ENCODE measurements at regions not wholly inside any gene's neighbourhood (a gene's known extent, or its start where the extent isn't known, plus 50 kb on each side); places are given as distances from the start of the nearest gene placed in this dataset.
"Not testable (repeated sequence)": the region's sequence is repeated elsewhere in the genome, so short reads cannot be mapped to it uniquely, and the experiment has no call there.

DNA sequence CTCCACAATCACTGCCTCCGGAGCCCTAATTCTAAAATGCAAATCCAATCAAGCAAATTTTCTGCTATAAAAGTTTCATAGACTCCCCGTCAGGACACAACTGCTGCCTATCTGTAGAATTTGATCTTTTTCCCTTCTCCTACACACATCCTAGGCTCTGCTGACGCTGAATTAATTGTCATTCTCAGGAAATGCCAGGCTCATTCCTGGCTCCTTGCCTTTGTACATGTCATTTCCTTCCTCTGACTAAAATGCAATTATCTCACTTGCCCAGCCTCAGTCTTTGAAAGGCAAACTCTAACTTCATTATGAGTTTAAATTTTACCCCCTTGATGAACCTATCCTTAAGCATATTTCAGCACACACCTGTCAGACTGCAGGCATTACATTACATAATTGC lies 844.9 kb upstream of the CRIM1 start:
- DNase-seq: no peak

DNA sequence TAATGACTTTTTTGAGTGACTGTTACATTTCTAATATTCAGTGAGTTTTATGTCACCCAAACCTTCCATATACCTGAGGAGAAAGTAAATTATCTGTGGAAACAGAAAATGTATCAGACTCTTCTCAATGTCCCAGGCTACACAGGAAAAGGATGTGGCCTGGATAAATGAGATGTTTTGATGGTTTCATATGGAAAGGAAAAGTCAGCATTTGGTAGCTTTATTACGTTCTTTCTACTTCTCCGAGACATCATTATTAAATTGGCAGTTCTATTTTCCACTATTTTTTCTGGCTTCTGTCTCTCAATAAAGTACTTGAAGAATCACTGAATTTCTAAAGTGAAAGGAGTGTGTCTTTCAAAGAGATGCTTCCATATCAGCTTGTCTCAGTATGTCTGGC lies 847.0 kb upstream of the CRIM1 start:
- no peak for DNase-seq

DNA sequence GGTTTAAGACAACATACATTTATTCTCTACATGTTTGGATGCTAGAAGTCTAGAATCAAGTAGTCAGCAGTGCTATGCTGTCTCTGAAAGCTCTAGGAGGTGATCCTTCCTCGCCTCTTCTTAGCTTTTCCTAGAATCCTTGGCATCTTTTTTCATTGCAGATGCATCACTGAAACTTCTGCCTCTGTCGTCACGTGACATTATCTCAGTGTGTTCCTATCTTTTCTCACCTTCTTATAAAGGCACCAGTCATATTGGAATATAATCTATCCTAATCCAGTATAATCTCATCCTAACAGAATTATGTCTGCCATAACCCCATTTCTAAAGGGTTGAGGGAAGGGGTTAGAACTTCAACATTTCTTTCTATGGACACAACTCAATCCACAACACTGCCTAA lies 851.2 kb upstream of the CRIM1 start:
- DNase-seq: no peak

DNA sequence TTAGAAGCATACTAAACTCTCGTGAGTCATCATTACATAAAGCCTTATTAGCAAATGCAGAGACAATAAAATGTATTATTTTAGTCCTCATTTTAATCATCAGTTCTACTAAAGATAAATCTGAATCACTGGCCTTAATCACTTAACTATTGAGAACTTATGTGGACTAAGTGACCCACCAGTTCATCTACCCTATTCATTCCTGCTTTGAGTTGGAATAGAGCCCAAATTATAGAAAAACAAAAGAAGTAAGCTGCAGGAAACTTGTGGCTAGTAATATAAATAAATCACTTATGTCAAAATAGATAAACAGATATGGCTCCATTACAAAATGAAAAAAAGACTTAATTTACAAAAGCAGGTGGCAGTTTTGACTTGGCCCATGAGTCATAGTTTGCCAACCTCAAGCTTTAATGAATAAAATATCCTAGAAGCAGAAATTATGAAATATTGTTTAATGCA lies 851.8 kb upstream of the CRIM1 start:
- no peak for DNase-seq

DNA sequence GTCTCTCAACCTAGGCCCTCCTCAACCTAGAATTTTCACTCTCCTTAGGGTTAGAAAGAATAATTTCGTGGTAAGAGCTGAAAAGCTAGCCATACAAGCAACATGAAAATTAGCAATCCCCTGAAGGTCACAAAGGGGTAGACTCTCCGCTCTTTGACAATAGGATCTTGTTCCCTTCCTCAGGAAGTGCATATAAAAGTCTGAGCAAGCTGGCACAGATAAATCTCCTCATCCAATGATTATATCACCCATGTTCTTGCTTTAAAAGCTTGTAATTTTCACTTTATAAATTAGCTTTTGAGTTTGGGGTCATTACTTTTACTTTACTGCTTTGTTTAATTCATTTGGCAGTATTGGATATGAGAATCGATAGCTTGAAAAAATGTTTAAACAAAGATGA lies 852.3 kb upstream of the CRIM1 start:
- DNase-seq: no peak

DNA sequence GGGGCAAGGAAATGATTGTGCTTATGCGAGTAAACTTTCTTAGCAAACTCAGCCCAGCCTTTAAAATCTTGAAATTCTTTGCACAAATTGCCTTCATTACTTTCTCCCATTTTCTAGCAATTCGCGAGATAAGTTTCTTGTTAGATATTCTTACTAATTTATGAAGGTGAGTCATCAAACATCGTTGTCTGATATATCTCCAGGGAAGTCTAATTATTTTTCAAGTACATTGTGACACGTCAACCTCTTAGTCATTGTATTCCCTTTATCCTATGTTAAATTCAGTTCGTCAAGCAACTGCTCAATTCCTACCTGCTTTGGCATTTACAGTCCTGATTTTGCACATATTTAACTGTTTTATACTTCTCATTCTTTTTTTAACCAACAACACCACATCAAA lies 854.5 kb upstream of the CRIM1 start:
- DNase-seq: no peak

DNA sequence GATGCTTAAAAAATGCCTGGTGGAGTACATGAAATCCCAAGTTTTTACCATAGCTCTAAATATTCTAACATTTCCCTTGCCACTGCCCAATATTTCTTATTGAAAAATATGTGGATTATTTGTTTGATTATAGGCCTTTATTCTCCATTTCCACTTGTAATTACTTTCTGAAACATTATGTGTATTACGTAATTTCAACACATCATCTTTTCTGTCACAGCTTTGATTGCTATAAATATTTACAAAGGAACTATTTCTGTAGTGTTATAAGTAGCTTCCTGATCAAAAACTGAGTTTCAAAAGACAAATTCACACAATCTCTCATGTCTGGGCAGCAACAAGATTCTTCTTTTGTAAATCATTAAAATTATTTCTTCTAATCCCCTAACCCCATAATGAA lies 859.6 kb upstream of the CRIM1 start:
- no peak for DNase-seq

DNA sequence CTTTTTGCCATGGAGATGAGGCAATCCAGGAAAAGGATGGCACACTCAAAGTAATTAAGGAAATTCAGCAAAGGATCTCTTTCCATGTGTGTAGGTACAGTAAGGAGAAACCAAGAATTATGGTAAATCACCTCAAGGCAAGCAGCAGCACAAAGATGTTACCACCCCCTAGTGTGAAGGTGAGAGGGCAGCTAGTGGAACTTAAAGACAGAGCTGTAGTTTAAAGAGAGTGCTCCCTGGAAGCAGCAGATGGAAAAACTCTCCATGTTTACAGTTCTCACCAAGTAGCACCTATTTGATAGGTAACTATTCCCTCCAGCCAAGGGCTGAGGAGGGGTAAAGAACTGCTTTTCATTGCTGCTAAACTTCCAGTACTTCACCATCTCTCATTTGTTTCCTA lies 860.4 kb upstream of the CRIM1 start:
- DNase-seq: no peak

DNA sequence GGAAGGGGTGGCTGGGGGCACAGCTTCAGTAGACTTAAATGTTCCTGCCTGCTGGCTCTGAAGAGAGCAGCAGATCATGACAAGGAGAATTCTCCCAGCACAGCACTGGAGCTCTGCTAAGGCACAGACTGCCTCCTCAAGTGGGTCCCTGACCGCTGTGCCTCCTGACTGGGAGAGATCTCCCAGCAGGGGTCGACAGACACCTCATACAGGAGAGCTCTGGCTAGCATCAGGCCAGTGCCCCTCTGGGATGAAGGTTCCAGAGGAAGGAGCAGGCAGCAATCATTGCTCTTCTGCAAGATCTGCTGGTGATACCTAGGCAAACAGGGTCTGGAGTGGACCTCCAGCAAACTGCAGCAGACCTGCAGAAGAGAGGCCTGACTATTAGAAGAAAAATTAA lies 877.5 kb upstream of the CRIM1 start:
- not testable (repeated sequence) for DNase-seq

DNA sequence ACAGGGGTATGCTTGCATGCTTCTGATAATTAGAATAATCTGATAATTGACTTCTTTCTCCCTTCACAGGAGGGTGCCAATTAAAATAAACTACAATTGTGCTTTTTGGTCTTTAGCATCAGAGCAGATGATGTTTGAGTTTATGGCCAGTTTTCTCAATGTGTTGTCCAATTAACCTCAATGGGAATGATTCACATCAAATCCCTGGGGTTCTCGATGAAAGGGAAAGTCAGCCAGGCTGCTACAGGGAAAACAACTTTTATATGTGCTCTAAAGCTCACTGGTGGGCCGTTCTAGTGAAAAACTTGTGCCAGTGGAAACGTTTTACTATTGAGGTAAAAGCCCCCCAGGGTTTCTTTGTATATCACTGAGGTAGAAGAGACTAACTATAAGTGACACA lies 887.3 kb upstream of the CRIM1 start:
- no peak for DNase-seq

DNA sequence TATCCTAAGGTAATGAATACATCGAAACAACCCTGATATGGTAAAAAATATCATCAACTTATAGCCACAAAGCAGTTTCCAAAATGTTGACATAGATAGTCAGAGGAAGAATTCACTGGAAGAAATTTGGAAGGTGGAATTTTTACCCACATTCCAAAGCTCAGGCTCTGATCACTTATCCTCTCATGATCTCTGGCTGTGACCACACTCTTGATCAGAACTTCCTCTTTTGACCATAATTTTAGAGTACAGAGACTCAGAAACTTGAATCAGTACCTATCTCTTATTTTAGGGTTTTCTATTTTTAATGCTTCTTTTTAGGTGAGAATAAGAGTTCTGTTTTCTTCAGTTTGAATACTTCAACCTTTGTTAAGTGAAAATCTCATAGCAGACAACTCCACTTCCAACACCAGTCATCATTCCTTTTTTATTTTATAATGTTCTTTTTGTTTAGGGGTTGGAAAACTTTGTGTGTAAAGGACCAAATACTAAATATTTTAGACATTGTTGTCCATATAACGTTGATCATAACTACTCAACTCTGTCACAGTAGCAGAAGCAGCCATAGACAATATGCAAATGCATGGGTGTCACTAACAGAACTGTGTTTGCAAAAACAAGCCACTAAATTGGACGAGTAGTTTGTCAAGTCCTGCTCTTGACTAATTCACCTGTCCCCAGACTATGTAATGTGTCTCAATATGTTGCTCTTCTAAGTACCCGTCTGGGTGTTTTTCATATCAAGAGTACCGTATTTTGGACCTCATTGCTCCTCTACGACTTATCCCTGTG lies 891.6 kb upstream of the CRIM1 start:
- DNase-seq: no peak

DNA sequence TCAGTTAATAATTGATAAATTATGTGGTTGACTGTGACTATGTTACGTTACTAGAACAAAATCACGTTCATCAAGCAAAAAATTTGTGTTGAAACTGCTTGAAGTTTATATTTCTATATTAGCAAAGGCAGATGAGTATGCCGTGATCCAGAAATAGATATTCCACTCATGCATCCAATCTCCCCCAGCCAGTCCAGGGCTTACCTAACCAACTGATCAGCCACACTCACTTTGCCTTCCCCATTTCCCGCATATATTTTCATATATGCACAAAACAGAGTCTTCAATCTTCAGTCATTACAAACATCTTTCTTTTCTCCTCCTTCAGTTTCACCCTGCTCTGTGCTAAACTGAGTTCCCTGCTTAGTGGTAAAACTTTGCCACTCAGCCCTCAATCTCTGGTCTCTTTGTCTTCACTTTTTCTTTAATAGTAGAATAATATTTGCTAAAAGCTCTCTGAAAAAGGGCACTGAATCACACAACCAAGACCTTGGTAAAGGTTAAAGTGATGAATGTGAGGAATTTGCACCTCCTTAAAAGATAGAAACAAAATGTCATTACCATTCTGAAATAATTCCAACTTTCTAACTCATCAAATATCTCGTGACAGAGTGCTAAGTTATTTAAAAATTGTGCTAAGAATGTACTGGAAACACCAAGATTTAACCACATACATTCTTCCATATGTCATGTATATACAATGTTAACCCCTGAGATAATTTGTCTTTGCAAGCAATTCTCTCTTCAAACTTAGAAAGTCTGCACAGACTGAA lies 893.2 kb upstream of the CRIM1 start:
- DNase-seq: no peak

DNA sequence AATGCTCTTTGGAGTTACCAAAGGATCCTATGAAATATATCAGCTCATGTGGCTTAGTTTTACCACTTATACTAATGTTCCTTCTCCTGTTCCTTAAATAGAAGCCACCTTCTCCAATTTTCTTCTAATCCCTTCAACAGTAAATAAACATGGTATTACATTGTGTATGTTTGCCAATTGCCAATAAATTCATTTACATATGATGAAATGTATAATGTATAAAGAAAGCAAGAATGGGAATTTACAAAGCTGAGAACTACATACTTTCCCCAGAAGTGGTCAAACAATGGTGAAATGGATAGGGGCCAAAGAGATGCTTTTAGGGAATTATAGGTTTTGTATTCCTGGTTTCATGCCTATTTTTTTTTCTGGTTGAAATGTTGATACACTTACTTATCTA lies 894.2 kb upstream of the CRIM1 start:
- DNase-seq: no peak

DNA sequence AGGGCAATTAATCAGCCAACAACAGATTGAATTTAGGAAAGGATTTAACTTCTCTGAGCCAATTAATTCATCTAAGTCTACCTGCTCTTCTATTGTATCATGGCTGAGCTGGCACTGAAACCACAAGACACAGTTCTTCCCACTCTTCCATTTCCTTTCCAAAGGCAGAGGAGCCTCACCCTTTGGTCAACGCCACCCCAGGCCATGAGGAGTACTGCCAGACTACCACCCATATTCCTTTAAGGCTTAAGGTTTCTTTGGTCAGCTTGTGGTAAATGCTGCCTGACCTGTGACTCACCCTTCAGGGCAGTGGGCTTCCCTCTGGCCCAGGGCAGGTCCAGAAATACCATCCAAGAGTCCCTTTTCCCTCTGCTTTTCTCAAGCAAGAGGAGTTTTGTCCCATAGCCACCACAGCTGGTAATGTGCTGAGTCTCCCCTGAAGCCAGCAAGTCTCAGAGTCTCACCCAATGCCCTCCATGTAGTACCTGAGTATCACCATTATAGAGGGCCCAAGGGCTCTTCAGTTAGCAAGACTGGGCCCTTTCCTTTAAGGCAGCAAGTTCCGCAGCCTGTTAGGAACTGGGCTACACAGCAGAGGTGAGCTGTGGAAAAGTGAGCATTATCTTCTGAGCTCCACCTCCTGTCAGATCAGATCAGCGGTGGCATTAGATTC lies 900.5 kb upstream of the CRIM1 start:
- no peak for DNase-seq

DNA sequence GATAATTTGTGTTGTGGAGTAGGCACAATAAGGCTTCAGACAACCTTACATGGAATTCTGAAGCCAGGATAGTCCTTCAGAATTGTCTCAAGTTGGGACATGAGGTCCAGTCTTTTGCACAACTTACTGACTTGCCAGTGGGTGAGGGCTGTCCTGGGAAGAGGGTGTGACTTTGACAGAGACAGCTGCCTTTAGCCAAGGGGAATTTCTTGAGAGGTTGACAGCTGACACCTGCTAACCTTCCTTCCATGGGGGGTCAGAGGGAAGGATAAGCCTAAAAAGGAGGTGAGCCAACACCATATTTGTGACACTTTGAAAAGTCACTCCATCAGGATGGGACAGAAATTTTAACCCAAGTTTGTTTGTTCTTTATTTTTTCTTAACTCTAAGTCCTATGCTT lies 907.8 kb upstream of the CRIM1 start:
- DNase-seq: no peak

DNA sequence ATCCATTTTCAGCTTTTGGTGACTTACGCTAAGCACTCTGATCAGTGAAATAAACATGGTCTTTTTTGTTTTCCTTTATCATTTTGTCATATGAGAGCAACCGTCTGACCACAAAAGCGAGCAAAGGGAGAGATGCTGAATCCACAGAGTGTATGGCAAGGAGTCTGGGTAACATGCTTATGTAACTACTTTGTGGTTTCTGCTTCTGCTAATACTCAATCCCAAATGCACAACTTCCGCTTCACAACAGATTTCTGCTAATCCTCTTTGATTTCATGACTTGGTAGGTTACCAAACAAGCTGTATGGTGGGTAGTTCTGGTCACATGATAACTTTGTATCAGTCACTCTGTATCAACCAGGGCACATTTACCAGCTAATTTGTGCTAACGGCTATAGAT lies 908.4 kb upstream of the CRIM1 start:
- DNase-seq: no peak

DNA sequence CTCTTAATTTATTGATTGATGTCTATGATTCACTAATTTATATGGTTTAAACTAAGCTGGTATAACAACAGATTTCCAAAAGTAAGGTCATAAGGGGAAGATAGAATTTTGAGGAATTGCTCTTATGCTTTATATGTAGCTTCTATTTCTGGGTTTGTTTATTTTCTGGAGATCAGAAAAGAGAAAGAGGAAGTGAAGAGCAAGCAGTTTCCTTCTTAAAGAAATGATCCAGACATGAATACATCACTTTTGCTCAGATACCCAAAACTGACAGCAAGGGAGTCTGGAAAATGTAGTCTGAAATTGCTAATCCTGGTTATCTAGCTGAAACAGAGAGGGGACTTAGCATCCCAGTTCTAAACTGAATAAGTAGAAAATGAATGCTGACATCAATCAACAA lies 912.5 kb upstream of the CRIM1 start:
- DNase-seq: no peak

DNA sequence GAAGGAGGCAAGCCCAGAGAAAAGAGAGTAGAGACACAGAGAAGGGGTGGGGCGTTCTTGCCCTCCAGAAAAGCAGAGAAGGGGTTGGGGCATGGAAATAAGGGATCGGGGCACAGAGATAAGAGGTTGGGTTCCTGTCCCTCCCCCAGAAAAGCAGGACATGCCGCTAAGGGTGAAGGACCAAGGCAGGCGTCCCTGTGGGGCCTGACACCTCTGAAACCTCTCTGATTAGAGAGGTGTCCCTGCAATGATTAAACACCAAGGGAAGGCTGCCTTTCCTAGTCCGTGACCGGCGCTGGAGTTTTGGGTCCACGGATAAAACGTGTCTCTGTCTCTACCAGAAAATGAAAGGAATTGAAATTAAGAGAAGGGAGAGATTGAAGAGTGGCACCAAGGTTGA lies 914.0 kb upstream of the CRIM1 start:
- not testable (repeated sequence) for DNase-seq

DNA sequence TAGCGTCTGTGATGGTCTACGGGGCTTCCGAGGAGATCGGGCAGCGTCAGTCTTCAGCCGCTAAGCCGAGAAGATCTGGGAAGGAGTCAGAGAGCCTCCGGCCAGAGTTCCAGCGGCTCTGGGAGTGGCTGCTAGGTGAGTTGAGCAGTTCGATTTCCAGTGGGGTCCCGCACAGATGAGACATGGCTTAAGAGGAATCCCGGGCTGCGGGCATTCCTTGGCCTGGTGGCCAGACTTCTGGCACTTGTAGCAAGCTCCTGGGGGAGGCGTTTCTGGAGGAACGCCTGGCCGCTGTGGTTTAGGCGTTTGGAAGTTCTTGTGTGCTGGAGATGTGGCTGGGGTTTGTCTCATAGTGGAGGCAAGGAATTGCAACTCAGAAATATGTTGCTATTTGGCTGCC lies 915.3 kb upstream of the CRIM1 start:
- not testable (repeated sequence) for DNase-seq

DNA sequence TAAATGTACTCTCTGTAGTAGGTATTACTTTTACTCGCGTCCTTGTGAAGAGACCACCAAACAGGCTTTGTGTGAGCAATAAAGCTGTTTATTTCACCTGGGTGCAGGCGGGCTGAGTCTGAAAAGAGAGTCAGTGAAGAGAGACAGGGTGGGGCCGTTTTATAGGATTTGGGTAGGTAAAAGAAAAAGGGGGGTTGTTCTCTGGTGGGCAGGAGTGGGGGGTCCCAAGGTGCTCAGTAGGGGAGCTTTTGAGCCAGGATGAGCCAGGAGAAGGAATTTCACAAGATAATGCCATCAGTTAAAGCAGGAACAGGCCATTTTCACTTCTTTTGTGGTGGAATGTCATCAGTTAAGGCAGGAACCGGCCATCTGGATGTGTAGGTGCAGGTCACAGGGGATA lies 918.7 kb upstream of the CRIM1 start:
- not testable (repeated sequence) for DNase-seq

DNA sequence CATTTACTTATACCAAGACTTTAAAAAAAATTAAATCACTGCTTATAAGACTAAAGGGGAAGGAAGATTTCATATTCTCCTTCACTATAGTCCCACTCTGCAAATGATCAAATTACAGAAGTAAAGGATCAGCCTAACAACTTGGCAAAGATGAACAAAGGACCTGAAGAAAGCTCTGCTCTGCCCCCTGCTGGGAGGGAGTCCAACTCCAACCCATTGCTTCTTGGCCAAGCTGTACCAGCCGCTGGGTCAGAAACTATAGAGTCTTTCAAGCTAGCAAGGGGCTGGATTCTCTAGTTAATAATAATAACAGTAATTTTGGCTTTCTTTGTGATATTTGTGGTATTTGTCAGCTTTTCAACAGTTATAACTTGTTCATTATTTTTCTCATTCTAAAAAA lies 927.0 kb upstream of the CRIM1 start:
- no peak for DNase-seq

DNA sequence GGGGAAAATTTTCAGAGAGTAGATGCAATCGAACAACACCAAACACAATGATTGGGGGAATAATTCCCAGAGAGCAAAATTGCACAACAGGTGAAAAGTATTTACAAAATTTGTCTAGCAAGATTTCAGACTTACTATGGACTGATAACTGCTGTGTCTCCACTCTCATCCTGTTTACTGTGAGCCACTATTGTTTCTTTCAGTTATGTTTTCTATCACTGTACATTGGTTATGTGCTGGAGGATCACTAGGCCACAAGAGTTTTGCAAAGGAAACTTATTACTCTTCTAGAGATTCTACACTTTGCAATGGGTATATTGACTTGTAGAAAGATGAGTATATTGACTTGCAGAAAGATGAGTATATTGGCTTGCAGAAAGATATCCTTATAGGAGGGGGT lies 934.1 kb upstream of the CRIM1 start:
- no peak for DNase-seq

DNA sequence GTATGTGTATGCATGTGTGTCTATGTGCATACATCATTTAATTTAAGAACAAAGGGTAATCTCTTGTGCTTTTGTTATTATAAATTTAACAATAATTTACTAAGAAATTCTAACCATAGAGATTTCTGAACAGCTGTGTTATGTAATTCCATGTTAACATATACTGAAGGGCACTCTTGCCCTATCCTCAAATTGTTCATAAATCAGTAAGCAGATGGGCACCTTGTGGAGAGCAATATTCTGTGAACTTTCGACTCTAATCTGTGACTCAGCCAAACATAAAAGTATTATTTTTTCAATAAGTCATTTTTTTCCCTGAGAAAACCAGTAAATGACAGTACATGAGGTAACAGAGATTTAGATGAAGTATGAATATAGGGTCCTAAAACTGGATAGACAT lies 938.3 kb upstream of the CRIM1 start:
- DNase-seq: no peak
